GM21528 (cell line): ENCODE measurements at regions not wholly inside any gene's neighbourhood (a gene's known extent, or its start where the extent isn't known, plus 50 kb on each side); places are given as distances from the start of the nearest gene placed in this dataset.
"Not testable (repeated sequence)": the region's sequence is repeated elsewhere in the genome, so short reads cannot be mapped to it uniquely, and the experiment has no call there.

Experiments used
- ATAC-seq: cut with Tn5 transposase; IDR thresholded peaks from one replicate; pipeline ENCODE4 v1.9.1; 2021; ENCODE audit warnings: mild to moderate bottlenecking, moderate library complexity; ENCODE audit not compliant: unreplicated experiment, low FRiP score

- no peak for ATAC-seq
These were observed 605.3 kb upstream of the B3GAT1 start for GRCh38 chr11:135017296-135017695.

- ATAC-seq: no peak
These were observed 603.9 kb upstream of the B3GAT1 start for GRCh38 chr11:135015966-135016365.

- ATAC-seq: not testable (repeated sequence)
These were observed 599.3 kb upstream of the B3GAT1 start for GRCh38 chr11:135011313-135011712.

- no peak for ATAC-seq
These were observed 597.1 kb upstream of the B3GAT1 start for GRCh38 chr11:135009125-135009524.

DNA sequence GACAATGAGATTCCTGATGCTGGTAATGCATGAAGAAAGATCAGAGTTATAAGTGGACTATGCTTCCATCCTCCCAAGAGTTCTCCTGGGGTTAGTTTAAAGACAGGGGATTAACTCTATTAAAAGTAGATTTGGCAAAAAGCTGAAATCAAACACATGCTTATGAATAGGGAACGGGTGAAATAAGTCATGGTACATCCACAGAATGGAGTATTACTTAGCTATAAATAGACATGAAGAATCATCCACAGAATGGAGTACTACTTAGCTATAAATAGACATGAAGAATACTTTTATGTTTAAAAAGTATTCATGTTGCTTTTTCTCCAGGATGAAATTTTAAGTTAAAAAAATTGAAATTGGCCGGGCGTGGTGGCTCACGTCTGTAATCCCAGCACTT, 596.4 kb upstream of the B3GAT1 start:
- no peak for ATAC-seq

DNA sequence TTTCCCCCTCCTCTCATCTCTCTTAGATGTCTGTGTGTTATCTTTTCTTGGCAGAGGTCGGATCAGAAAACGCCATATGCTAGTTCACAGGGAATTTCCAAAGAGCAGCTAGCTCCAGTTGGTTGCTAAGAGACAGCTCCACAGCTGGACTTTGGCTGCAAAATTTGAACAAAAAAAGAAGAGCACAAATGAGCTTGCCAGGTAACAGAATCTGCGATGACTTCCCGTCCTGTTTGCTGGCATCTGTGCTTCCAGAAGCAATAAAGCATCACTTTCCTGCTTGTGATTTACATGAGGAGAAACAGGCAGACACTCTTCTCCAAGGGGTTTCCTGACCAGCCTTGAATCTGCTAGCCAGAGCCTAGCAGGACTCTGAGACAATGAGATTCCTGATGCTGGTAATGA, 596.0 kb upstream of the B3GAT1 start:
- no peak for ATAC-seq

- ATAC-seq: no peak
These were observed 594.8 kb upstream of the B3GAT1 start for GRCh38 chr11:135006800-135007199.

DNA sequence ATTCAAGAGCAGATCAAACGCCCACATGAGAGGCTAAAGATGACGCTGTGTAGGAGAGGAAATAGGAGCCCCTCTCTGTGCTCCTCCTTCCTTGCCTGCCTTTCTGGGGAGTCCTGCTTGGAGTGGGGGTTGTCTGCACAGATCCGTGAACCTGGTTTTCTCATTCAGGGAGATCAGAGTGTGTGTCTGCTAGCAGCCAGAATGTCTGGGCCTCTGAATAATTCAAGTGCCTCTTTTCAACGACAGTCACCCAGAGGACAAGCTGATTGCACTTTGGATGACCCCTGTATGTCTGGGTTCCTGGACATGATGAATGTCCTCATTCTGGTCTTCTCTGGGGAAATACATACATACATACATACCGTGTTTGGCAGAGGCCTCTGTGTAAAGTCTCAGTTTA, 592.5 kb upstream of the B3GAT1 start:
- no peak for ATAC-seq

DNA sequence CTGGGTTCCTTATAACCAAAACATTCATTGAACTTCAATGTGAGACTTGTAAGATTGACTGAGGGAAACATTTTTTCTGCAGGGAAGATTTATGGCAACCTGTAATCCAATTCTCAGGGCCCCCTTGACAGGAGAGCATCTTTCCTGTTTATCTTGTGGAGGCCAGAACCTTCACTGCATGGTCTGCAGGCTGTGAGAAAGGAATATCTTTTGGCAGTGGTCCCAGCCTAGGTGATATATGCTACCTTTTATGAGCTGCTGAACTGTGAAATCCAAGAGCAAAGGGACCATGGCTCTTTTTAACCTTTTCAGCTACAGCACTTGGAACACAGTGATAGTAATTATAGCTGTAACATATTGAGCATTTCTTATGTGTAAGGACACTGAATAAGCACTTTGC, 590.2 kb upstream of the B3GAT1 start:
- no peak for ATAC-seq

DNA sequence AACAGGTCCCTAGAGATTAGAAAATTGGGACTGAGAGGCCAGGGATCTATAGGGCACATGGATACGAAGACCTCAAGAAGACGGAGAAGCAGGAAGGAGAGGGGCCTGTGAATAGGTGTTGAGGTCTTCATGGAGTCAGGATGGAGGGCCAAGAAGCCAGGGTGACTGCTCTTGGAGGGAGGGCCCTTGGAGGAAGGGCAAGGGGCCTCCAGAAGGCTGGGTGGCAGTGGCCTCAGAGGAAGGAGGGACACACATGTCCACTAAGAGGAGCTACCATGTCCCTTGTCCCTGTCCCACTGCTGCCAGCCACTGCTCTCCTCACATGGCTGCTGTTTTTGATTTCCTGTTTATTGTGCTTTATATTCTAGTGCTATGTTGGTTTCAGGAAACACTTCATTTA, 589.5 kb upstream of the B3GAT1 start:
- no peak for ATAC-seq

DNA sequence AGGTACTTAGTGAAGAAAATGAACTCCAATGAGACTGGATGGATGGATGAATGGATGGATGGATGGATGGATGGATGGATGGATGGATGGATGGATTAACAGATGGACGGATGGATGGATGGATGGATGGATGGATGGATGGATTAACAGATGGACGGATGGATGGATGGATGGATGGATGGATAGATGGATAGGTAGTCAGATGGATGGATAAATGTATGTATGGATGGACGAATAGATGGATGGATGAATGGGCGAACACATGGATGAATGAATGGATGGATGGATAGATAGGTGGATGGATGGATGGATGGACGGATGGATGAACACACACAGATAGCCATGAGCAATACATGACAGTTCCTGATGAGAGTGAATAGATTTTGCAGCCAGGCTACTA, 589.0 kb upstream of the B3GAT1 start:
- not testable (repeated sequence) for ATAC-seq

DNA sequence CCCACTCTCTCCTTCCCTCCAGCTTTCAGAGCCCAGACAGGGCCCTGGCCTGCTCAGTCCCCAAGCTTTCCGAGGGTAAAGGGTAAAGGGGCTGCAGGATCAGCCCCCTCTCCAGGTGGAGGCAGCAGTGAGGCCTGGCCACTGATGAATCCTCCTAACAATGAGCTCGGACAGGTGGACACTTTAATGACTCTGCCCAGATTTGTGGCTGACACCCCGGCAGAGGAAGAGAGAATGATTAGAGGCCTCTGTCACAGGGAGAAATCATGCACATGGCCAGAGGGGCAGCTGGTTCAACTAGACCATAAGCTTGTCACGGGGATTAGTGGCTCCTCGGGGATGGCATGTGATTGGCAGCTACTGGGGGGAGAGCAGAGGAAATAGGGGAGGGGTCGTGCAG, 587.5 kb upstream of the B3GAT1 start:
- no peak for ATAC-seq

DNA sequence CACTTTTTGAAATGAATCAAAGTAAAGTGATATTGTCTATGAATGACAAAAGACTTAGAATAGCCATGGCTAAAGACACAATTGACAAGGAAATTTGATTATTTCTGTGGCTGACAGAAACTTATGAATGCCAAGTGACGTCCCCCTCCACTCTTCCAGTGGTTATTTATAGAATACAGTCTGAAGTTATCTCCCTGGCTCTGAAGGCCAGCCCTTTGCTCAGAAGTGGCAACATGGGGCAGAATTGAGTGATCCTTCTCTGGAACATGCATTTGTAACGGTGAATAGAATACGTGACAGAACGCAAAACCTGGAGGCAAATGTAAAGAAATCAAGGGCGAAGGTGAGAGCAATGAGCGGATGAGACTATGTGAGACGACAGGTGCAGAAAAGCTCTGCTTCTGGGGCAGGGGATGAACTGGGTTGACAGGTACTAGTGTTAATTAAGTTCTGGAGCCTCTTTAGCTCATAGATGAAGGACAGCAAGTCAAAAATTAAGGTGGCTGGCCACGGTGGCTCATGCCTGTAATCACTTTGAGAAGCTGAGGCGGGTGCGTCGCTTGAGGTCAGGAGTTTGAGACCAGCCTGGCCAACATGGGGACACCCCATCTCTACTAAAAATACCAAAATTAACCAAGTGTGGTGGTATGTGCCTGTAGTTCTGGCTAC, 585.7 kb upstream of the B3GAT1 start:
- ATAC-seq: no peak

GRCh38 chr11:134995741-134996140, 583.7 kb upstream of the B3GAT1 start:
- no peak for ATAC-seq

DNA sequence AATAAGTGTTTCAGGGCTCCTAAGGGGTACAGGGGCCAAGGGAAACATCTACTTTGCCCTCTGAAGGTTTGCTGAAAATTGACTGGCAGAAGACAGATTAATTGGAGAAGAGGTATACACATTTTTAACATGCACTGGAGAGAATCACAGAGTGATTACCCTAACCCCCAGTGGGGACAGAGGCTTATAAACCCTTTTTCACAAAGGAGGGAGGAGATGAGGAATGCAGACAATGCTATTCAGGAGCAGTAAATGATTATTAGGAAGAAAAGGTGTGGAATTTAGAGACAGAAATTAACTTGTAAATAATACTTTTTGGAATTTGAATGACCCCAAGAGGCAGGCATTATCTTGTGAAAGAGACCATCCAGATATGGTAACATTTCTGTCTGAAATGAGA, 582.4 kb upstream of the B3GAT1 start:
- ATAC-seq: no peak

- ATAC-seq: no peak
These were observed 581.7 kb upstream of the B3GAT1 start for GRCh38 chr11:134993691-134994243.

DNA sequence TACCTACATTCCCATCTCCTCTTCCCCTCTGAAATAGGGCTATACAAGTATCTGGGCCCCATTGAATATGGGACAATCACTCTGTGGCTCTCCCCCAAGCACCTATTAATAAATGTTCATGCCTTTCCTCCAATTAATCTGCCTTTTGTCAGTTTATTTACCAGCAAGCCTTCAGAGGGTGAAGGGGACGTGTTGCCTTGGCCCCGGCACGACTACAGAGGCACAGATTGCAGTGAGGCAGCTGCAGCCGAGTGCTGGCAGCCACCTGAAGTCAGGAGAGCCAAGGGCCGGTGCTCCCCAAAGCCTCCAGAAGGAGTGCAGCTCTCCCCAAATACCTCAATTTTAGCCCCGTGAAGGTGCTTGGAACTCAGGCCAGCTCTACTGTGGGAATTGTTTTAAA, 580.9 kb upstream of the B3GAT1 start:
- no peak for ATAC-seq

- ATAC-seq: no peak
These were observed 576.5 kb upstream of the B3GAT1 start for GRCh38 chr11:134988495-134988894.

- no peak for ATAC-seq
These were observed 575.8 kb upstream of the B3GAT1 start for GRCh38 chr11:134987822-134988221.

DNA sequence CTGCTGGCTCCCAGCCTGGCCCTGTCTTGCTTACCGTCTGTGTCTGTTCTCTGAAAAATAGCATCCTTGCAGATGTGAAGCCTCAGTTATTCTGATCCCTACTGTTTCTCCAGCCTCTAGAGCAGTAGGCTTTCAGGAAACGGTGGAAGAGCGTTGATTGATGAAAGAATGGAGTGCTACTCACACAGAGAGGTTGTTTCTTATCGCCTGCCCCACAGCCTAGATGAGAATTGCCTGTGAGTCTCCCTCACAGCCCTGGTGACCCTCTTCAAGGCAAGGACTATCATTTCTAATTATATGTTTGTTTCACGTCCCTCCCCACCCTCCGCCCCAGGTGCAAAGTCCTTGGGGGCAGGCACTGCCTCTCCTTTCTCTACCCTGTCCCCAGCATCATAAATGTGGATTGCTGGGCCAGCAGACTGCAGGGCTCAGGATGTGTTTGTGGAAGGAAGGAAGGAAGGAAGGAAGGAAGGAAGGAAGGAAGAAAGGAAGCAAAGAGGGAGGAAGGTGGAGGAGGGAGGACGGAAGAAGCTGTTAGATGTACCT, 575.3 kb upstream of the B3GAT1 start:
- no peak for ATAC-seq

DNA sequence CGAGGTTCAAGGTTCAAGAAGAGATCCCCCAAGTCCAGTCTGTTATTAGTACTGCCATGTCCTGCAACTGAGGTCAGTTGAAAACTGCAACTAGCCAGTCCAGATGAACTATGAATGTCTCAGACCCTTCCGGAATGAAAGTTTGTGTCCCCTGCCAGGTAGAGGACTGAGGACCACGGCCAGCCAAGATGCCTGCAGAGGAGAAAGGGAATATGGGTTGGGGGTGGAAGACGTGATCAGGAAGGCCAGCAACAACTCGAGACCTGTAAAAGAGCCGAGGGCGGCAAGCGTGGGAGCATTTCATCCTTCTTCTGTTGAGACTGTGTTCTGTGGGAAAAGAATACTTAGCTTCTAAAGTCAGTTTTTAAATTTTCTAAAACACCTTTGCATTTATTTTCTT, 572.4 kb upstream of the B3GAT1 start:
- no peak for ATAC-seq

DNA sequence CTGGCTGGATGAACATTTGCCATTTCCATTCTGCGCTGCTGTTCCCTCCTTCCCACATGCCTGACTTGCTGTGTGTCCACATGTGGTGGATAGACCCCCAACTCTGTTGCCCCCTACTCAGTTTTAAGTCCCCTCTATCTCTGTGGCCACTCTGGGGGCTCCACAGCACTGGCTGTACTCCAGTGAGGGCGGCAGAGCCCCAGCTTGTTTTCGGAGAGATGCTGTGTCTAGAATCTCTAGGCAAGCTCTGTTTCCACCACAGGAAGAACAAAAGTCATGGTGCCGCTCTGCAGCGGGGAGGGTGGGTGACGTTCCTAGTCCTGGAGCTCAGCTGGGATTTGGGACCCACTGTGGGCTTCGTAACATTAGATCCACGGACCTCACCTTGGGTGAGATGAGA, 570.4 kb upstream of the B3GAT1 start:
- not testable (repeated sequence) for ATAC-seq
